Fibroblast of lung (primary cell): ENCODE measurements at regions not wholly inside any gene's neighbourhood (a gene's known extent, or its start where the extent isn't known, plus 50 kb on each side); places are given as distances from the start of the nearest gene placed in this dataset.
"Not testable (repeated sequence)": the region's sequence is repeated elsewhere in the genome, so short reads cannot be mapped to it uniquely, and the experiment has no call there.

ENCODE experiments used
- DNase-seq, 2 donors: peaks; one replicate each; pipeline versions ENCODE4 v3.0.0 to v3.0.0-alpha.2; 2010; ENCODE audit warnings: low read depth in 2 of 2
- H2AFZ ChIP-seq: 2 replicates; pipeline ENCODE4 v1.5.1; 2012; ENCODE audit warnings: low read length, control low read depth, inconsistent platforms
- H3K27ac ChIP-seq: 2 replicates; pipeline ENCODE4 v1.5.1; 2011; ENCODE audit warnings: low read length, control low read depth; ENCODE audit not compliant: insufficient read depth
- H3K27me3 ChIP-seq: 2 replicates; pipeline ENCODE4 v1.5.1; 2011; ENCODE audit warnings: mild to moderate bottlenecking, low read length; ENCODE audit not compliant: control insufficient read depth, insufficient read depth
- H3K36me3 ChIP-seq: 2 replicates; pipeline ENCODE4 v1.5.1; 2011; ENCODE audit warnings: low read length; ENCODE audit not compliant: control insufficient read depth, insufficient read depth
- H3K4me1 ChIP-seq: 2 replicates; pipeline ENCODE4 v1.5.1; 2011; ENCODE audit warnings: low read length; ENCODE audit not compliant: control insufficient read depth, insufficient read depth; ENCODE audit errors: extremely low read depth
- H3K4me2 ChIP-seq: 2 replicates; pipeline ENCODE4 v1.5.1; 2011; ENCODE audit warnings: low read length, control low read depth; ENCODE audit not compliant: insufficient read depth; ENCODE audit errors: extremely low read depth
- H3K4me3 ChIP-seq, 4 experiments: fragments of 200-600 bp in 1 of 4; sonication (generic) in 1 of 4; replicated peaks in 1 of 4; 2 replicates each; pipeline ENCODE4 v1.5.1; 2011 to 2016; ENCODE audit warnings: low read length in 4 of 4, low read depth in 3 of 4, mild to moderate bottlenecking in 3 of 4, control low read depth in 2 of 4, inconsistent platforms in 1 of 4, mixed read lengths in 1 of 4; ENCODE audit not compliant: insufficient read depth in 1 of 4; ENCODE audit errors: control extremely low read depth in 1 of 4
- H3K79me2 ChIP-seq: 2 replicates; pipeline ENCODE4 v1.5.1; 2012; ENCODE audit warnings: mild to moderate bottlenecking, low read length, inconsistent platforms; ENCODE audit not compliant: control insufficient read depth, insufficient read depth
- H3K9ac ChIP-seq: 2 replicates; pipeline ENCODE4 v1.5.1; 2011; ENCODE audit warnings: mild to moderate bottlenecking, low read length, control low read depth; ENCODE audit not compliant: insufficient read depth
- H3K9me3 ChIP-seq: 2 replicates; pipeline ENCODE4 v1.5.1; 2012; ENCODE audit warnings: low read depth, low read length; ENCODE audit not compliant: control insufficient read depth, insufficient read depth
- H4K20me1 ChIP-seq: 2 replicates; pipeline ENCODE4 v1.5.1; 2011; ENCODE audit warnings: low read length; ENCODE audit not compliant: control insufficient read depth, insufficient read depth; ENCODE audit errors: extremely low read depth
- EZH2 ChIP-seq: IDR thresholded peaks from 2 replicates; pipeline ENCODE4 v1.5.1; 2012; ENCODE audit warnings: low read length, control low read depth, mild to moderate bottlenecking; ENCODE audit errors: missing control alignments
- TF ChIP-seq, protein P1 (sequence below), 2 donors: IDR thresholded peaks in 1 of 2; conservative IDR thresholded peaks in 1 of 2; 1 replicate in 1 of 2; 2 replicates in 1 of 2; pipeline ENCODE4 v1.5.1; 2011 to 2012; ENCODE audit warnings: low read length in 2 of 2, control low read depth in 1 of 2, inconsistent platforms in 1 of 2, low read depth in 1 of 2, mild to moderate bottlenecking in 1 of 2

DNA sequence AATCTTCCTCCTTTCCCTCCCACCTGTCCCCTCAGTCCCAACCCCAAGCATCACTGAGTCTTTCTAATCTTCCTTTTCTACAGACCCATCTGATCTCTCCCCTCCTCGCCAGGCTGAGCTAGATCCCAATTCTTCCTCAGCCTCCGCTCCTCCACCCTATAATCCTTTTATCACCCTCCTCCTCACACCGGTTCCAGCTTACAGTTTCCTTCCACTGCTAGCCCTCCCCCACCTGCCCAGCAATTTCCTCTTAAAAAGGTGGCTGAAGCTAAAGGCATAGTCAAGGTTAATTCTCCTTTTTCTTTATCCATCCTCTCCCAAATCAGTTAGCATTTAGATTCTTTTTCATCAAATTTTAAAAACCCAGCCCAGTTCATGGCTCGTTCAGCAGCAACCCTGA lies 470.6 kb upstream of the NUDT12 start:
- H4K20me1 ChIP-seq, H3K9ac ChIP-seq, H3K4me1 ChIP-seq, H3K4me3 ChIP-seq, H3K9me3 ChIP-seq, H3K27ac ChIP-seq, H3K36me3 ChIP-seq, H3K4me2 ChIP-seq, H3K79me2 ChIP-seq, H2AFZ ChIP-seq, H3K27me3 ChIP-seq, DNase-seq: not testable (repeated sequence)

DNA sequence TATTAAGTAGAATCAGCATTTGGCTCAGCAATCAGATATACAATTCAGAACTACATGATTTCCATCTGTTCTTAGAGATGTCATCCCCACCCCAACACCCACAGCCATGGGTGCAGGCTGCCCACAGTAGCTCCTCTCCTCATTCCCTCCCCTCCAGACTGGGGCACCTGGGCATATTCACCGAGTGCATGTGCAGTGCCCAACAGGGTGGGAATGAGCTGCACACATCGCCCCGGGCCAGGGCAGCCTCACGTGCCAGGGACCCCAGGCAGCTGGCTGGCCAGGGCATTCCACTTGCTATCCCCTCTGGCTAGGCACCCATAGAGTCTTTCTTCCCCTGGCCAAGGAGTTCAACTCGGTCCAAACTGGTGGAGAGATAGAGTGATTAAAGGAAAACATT lies 461.9 kb upstream of the NUDT12 start:
- Histone ChIP-seq H3K4me2 (no peak overlapping the region), H3K9me3 (no peaks in the 10 kb centered on the region), H3K4me1 (no peaks in the 10 kb centered on the region), H2AFZ (no peak overlapping the region), H3K27me3 (no peaks in the 10 kb centered on the region), H3K79me2 (no peaks in the 10 kb centered on the region), H4K20me1 (no peaks in the 10 kb centered on the region), H3K27ac (no peak overlapping the region), H3K36me3 (no peaks in the 10 kb centered on the region), H3K4me3 (no peak overlapping the region), H3K9ac (no peak overlapping the region)
- no peak for DNase-seq
- TF ChIP-seq EZH2 = no peak
- TF ChIP-seq, protein P1, sequence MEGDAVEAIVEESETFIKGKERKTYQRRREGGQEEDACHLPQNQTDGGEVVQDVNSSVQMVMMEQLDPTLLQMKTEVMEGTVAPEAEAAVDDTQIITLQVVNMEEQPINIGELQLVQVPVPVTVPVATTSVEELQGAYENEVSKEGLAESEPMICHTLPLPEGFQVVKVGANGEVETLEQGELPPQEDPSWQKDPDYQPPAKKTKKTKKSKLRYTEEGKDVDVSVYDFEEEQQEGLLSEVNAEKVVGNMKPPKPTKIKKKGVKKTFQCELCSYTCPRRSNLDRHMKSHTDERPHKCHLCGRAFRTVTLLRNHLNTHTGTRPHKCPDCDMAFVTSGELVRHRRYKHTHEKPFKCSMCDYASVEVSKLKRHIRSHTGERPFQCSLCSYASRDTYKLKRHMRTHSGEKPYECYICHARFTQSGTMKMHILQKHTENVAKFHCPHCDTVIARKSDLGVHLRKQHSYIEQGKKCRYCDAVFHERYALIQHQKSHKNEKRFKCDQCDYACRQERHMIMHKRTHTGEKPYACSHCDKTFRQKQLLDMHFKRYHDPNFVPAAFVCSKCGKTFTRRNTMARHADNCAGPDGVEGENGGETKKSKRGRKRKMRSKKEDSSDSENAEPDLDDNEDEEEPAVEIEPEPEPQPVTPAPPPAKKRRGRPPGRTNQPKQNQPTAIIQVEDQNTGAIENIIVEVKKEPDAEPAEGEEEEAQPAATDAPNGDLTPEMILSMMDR (conservative IDR thresholded peaks at IDR 0.05 in 1 of 2, IDR thresholded peaks at IDR 0.05 in 1 of 2; ENCODE audit: low read depth in 1 of 2, low read length in 2 of 2) = no peak

DNA sequence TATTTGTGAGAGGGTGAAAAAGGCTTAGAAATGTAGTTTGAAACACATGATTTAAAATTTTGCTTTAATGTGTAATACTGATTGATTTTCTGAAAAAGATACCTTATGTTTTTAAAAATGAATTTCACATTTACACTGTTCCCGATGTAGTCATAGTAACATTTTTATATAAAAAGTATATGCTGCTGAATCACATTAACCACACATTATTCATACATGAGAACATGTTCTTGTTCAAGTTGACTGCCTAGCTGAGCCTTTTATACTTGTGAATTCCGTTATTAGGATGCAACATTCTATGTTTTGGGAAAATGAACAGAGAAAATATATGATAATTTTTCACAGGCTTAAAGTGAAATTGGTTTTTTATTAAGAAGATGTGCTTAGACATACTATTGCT lies 461.1 kb upstream of the NUDT12 start:
- Histone ChIP-seq H3K9ac (no peak overlapping the region), H3K27me3 (no peaks in the 10 kb centered on the region), H3K4me3 (no peak overlapping the region), H3K36me3 (no peaks in the 10 kb centered on the region), H4K20me1 (no peaks in the 10 kb centered on the region), H3K4me2 (no peak overlapping the region), H3K9me3 (no peaks in the 10 kb centered on the region), H3K4me1 (no peaks in the 10 kb centered on the region), H3K27ac (no peak overlapping the region), H3K79me2 (no peaks in the 10 kb centered on the region), H2AFZ (no peak overlapping the region)
- TF ChIP-seq, protein P1 (conservative IDR thresholded peaks at IDR 0.05 in 1 of 2, IDR thresholded peaks at IDR 0.05 in 1 of 2; ENCODE audit: low read depth in 1 of 2, low read length in 2 of 2) = no peak
- TF ChIP-seq EZH2 = no peak
- DNase-seq = no peak

DNA sequence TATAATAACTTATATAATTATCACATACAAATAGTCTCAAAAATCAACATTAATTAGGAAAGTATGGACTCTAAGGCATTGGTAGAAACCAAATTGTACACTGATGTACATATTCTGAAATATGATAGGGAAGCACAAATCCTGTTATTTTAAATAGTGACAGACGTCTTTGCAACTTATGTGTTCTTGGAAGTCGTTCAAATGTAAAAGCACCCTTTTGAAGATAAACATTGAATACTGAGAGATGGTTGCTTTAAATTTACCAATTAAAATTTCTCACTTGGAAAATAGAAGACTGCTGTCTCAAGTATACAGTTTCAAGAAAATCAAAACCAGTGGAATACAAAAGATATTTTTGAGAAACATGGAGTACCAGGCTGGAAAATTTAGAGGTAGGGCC lies 457.4 kb upstream of the NUDT12 start:
- Histone ChIP-seq H3K27ac (no peak overlapping the region), H3K36me3 (no peaks in the 10 kb centered on the region), H3K9me3 (no peaks in the 10 kb centered on the region), H3K4me2 (no peak overlapping the region), H2AFZ (no peak overlapping the region), H4K20me1 (no peaks in the 10 kb centered on the region), H3K4me1 (no peaks in the 10 kb centered on the region), H3K27me3 (no peaks in the 10 kb centered on the region), H3K9ac (no peak overlapping the region), H3K79me2 (no peaks in the 10 kb centered on the region), H3K4me3 (no peak overlapping the region)
- TF ChIP-seq, protein P1 (conservative IDR thresholded peaks at IDR 0.05 in 1 of 2, IDR thresholded peaks at IDR 0.05 in 1 of 2; ENCODE audit: low read depth in 1 of 2, low read length in 2 of 2) = no peak
- no peak for TF ChIP-seq EZH2
- no peak for DNase-seq
